NCI-H2081 treated with DMSO at 0.1 percent for 48 hours (cell line): ENCODE measurements at regions not wholly inside any gene's neighbourhood (a gene's known extent, or its start where the extent isn't known, plus 50 kb on each side); places are given as distances from the start of the nearest gene placed in this dataset.
A peak's percentile ranks its signal among the peaks of the same experiment; 100 is the strongest.

Experiments used
- DNase-seq: peaks from one replicate; lab custom pipeline; 2025; lab: John Stamatoyannopoulos, UW

DNA sequence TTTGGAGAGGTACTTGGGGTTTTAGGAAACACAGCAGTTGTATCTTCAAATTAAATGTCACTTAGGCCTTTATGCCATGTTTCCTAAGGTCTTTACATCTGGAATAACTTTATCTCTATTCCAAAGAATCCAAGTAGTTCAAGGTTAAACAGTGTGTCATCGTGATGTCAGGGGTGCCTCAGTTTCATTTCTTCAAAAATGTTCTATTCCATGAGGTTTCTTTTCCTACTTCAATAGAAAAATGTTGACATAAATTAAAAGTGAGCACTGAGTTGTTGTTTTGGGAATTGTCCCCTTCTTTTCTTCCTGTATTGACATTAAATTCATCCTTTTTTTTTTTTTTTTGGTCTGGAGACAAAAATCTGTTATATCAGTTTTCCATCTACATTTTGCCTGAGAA lies 160.6 kb upstream of the C21orf91 start:
- DNase-seq, result no peak

DNA sequence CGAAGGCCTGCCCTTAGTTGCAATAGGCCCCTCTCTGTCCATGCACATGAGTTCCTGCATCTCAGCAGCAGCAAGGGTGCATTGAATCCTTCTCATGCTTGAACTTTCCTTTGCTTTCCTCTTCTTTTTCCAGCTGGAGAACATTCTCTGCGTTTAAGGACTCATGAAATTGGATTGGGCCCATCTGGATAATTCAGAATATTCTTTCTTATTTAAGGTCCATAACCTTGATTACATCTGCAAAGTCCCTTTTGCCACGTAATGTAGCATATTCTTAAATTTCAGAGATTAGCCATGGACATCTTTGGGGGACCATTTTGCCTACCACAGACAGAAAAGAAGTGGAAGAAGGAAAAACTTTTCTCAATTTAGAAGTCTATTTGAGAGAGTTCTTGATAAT lies 159.7 kb upstream of the C21orf91 start:
- DNase-seq, result no peak

DNA sequence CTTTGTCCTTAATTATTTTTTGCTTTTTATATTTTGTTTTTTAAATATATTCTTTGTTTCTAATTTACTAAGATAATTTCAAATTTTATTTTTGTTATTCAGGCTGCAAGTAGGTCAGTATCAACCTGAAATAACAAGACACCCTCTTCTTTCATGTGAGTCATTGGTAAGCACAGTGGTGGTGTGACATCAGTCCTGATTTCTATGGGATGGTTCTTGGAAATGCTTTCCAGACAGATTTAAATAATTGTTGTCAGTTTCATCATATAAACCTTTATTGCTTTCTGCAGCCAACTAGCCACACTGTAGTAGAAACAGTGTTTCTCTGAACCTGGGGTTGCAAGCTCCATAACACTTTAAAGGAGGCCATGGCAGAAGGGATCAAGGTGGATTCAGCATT lies 157.5 kb upstream of the C21orf91 start:
- no peak for DNase-seq

DNA sequence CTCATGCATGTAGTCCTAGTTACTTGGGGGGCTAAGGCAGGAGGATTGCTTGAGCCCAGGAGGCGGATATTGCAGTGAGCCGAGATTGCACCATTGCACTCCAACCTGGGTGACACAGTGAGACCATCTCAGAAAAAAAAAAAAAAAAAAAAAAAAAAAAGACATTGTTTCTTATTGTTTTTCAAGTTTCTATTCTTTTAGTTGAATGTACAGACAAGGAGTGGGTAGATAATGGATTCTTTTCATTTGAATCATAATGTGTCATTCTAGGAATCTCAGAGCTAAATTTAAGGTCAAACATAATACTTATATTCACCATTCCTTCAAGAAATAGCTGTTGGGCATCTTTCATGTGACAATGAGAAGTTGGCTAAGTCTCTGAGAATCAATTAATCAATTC lies 157.0 kb upstream of the C21orf91 start:
- no peak for DNase-seq

DNA sequence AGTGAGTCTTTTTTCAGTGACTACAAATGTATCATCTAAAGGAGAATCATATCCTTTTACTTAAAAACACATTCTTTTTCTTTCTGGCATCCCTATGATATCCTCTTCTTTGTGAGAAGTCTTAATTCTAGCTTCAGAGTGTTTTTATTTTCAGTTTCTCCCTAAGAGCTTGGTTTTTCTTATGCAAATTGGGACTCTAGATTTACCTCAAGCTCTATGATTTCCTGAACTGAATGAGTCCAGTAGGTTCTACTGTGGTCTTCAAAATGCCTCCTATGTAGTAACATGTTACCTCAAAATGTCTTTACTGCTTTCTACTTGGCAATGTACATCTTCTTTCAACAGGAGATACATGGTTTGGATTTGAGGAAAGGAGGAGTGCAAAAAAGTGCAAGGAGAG lies 148.2 kb upstream of the C21orf91 start:
- DNase-seq, result no peak

DNA sequence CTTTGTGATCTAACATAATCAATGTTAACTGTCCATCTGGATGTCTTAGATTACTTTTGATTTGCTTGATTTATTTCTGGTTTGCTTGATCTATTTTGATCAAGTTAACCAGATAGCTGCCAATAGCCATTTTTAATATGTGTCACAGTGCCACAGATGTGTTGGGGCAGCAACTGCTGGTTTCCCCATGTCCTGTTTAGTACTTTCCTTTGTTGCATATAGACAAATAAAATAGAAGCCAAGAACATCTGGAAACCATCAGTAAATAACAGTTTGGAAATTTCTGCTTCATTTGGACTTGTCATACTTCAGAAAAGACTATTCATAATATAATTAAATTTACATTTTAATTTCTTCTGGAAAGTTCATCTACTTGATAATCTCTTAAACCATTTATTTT lies 145.6 kb upstream of the C21orf91 start:
- no peak for DNase-seq

DNA sequence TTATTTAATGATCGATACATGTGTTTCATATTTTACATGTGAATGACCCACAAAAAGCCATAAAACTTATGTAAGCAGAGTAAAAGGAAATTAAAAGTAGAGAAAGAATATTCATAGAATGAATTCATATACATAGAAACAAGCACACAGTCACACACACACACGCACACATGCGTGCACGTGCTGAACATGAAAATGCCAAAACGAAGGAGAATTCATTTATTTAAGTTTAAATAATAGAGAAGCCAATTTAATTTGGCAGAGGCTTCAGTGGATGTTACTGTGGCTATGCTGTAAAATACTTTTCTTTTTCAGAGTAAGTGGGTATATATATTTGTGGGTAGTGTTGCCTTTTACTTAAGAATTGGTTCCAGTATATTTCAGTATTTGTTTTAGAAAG lies 145.0 kb upstream of the C21orf91 start:
- DNase-seq, result no peak

DNA sequence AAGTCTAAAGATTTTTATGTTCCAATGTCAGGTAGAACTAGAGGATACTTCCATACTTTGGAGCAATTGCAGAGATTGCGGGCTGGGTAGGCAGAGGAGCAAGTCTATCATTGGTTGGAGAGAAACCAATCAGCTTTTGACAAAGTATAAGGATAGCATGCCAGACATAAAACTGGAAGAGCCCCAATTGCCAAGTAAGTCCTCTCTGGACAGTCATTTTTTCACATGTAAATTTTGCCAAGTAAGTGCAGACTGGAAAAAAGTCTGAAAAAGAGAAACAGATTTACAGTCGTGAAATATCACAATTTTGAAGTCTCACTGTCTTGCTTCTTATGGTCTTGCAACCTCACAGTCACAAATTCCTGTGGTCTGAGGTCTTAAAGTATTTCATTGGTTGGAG lies 131.4 kb upstream of the C21orf91 start:
- no peak for DNase-seq

DNA sequence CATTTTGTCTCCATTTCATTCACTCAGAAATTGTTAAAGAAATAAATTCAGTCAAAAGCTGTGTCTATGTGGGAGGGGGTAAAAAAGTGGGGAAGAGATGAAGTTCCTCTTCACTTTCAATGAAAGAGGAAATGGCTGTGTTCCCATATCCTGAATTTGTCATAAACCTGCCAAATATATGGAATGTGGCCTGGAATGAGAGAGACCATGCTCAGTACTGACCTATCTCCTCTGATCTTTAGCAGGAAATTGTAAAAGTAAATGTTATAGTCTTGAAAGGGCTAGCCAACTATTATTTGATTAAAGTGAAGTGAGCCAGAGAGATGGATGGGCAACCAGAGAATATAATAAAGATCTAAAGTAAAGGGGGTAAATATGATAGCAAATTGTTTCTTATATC lies 130.3 kb upstream of the C21orf91 start:
- DNase-seq, result no peak

DNA sequence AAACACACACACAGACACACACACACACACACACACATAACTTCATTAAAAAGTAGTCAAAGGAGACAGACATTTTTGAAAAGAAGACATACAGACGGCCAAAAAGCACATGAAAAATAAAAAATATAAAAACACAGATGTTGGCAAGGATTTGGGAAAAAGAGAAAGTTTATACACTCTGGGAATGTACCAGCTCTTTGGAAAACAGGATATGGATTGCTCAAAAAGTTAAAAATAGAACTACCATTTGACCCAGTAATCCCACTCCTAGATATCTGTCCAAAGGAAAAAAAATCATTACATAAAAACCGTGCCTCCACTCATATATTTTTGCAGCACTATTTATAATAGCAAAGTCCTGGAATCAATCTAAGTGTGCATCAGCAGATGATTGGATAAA lies 128.4 kb upstream of the C21orf91 start:
- DNase-seq, result no peak

DNA sequence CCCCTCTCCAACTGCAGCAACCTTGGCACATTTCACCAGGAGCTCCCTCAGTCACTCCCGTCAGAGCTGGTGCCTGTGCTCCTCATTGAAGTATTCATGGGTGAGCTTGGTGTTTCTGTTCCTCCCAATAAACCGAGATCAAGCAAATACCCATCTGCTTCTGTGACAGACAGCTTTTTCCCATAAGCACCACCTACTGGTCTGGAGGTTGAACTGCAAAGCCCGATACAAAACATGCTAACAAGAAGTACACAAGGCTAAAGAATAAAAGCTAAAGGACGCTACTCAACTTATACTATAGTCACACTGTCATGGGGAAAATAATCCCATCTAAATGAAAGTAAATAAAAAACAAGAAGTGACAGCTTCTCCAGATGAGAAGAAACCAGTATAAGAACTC lies 111.9 kb upstream of the C21orf91 start:
- no peak for DNase-seq

DNA sequence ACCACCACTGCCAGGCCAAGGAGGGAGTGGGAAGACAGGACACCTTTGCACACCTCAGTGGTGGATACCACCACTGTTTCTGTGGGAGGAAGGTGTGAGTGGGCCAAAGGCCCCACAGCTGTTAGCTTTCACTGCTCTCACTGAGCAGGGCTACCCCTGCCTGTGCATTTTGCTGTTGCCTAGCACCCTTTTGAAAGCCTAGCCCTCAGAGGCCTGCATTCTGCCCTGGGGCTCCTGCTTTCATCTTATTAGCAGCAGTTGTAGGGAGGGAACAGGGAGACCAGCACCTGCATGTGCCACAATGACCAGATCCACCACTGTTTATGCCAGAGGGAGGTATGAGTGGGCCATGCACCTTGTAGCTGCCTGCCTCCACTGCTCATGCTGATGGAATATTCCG lies 110.9 kb upstream of the C21orf91 start:
- DNase-seq, result no peak

DNA sequence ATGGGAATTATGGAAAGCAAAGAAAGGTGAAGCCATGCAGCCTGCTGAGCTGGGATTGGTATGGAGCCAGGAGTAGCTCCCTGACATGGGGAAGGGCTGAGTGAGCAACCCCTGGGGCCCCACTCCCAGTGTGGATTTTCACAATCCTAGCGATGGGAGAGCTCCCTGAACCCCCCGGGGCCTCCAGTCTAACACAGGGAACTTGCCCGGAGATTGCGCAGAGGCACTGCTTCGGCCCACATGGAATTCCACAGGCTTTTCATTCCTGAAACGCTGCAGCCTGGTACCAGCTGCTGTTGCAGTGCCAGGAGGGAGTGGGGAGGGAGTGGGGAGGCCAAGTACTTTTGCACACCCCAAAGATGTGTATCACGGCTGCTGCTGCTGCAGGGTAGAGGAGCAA lies 110.4 kb upstream of the C21orf91 start:
- no peak for DNase-seq

DNA sequence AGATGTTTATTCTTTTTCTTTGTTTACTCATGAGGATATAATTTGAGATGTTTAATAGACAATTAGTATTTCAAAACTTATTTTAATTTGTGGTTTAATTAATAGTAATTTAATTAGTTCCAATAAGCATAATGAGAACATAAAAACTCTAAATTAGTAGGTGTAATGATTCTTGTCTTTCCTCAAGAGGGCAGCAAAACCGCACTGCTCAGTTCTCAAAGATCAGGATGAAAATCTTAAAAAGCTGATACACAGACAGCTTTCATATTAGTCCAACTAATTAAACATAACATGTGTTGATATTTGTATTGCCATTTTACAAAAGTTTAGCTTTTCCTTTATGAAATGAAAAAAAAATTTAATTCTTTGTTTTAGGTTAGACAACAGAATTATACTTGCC lies 106.7 kb upstream of the C21orf91 start:
- DNase-seq, result peak; percentile 1

DNA sequence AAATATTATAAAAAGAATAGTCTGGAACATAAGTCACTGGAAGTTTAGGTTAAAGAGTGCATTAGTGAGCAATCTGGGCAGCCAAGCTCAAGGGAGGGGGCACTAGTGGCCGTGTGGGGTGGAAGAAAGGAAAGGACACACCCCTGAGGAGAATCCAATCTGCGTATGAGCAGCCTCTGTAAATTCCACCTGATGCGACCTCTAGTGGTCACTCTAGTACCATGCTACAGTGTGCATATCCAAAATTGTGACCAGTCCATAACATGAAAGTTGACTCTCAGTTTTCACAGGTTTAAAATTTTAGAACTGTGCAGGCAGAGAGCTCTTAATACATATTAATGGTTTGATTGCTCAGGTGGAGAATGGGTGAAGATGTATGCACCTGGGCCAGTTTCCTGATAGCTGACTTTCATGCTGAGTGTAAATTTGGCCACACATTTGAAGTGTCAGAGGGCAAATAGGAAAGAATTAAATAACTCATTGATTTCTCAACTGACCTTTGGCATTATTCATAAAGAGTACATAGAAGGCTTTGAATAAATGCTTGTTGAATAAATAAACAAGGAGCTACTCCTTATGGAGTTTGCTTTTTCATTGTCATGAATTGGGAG lies 105.9 kb upstream of the C21orf91 start:
- no peak for DNase-seq

DNA sequence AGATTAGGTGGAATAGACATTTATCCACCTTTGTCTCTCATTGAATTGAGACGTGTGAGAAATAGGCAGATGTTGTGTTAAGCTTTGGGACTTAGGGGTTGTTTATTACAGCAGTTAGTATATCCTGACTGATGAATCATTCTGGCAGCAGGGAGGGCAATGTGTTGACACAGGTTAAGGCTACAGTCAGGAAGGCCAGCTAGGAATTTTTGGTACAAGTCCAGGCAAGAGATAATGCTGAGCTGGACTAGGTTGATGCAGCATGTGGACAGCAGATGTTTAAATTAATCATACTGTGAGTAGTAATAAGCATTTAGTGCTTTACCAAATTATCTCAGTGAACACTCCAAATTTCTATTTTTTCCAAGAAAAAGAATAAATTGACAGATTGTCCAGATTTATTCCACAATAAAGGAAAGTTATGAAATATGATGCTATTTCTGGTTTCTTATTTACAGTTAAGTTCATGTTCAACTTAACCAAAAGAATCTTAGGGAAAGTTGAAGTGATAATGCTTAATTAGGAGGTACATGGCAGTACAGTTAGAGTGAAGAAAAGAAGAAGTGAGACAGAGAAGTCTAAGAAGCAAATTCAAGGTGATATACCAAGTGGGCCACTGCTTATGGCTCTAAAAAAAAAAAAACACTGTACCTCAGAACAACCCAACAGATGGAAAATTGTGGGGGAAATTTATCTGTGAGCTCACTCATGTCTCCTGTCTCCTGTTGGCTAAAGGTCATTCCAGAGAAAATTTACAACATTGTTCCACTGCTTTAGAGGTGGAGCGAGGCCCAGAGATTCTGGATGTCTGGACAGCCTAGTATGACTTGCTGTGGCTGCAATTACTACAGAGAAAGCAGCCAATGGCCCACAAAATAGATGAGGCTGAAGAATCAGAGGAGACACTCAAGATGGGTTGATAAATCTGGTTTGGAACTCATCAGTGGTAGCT lies 102.7 kb upstream of the C21orf91 start:
- no peak for DNase-seq

DNA sequence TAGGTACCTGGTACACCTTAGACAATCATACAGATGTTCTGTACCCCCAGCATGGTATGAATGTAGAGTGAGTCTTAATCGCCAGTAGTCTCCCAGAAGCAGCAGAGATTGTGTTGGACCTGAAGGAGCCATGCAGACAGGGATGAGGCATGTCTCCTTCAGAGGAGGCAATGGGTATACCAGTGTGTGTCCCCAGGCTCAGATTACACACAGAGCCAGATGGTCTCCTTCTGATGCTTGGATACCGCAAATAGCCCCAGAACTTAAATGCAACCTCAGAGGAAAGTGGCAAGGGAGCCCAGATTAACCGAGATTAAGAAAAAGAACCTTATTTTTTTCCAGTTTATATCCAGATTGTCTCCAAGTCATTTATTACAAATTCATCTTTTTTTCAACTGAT lies 96.8 kb upstream of the C21orf91 start:
- no peak for DNase-seq

DNA sequence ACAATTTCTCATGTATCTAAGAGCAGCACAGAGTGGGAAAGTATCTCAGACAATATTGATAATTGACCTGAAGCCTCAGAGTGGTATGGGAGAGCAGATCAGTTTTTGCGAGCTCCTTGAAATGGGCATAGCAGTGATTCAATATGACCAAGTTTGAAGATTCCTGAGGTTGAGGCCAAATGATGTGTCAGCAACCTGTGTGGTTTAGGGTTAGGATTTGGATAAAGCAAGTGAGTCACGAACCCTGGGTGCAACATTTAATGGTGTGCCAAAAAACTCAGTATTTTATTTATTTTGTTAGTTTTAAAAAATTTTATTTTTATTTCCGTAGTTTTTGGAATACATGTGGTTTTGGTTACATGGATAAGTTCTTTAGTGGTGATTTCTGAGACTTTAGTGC lies 92.5 kb upstream of the C21orf91 start:
- no peak for DNase-seq

DNA sequence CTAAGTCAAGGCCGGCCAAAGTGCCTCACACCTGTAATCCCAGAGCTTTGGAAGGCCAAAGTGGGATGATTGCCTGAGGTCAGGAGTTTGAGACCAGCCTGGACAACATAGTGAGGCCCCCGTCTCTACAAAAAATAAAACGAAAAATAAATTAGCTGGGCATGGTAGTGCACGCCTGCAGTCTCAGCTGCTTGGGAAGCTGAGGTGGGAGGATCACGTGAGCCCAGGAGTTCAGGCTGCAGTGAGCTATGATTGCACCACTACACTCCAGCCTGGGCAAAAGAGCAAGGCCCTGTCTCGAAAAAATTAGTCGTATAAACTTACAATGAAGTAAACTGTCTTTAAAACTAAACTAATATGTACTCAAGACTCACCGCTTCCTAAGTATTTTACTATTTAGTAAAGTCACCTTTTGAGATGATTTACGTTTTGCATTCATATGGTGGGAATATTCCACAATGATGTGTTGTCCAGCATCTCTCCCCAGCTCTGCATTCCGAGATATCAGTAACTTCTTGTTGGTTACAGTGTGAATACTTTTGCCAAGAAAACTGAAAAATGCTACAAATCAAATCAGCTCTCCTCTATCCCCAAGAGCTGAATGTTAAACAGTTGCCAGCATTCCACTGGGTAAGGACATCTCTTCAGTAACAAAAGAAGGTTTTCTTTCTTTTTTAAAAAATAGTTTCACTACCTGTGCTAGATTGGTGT lies 84.9 kb upstream of the C21orf91 start:
- DNase-seq, result no peak

DNA sequence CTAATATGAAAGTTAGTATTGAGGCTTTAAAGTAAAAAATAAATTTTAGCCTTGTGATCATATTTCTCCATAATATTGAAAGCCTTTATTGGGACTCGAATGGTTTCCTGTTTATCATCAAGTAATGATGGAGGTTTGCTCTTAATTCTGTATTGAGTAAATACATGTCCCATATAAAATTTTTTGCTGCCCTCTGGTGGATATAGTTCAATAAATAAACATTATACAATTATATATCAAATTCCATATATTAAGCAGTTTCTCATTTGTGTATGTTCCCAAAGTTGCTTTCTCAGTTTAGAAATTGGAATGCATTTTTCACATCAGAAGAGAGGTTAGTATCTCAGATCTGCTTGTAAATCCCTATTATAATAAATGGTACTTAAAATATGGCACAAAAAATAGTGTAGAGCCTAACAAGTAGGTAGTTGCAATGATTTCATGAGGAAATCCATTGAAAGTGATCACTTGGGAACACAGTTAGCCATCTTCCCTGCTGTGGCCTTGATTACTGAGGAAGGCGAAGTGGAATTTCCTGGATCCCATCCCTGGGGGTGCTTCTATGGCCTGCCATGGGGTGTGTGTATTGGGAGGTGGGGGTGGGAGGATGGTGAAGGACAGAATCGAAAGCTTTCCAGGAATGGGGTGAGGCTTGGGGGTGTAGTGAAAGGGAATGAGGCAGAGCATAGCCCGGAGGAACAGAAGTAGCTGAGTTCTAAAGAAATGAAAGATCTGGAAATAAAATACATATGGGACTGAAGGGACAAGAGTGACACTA lies 84.1 kb upstream of the C21orf91 start:
- no peak for DNase-seq

DNA sequence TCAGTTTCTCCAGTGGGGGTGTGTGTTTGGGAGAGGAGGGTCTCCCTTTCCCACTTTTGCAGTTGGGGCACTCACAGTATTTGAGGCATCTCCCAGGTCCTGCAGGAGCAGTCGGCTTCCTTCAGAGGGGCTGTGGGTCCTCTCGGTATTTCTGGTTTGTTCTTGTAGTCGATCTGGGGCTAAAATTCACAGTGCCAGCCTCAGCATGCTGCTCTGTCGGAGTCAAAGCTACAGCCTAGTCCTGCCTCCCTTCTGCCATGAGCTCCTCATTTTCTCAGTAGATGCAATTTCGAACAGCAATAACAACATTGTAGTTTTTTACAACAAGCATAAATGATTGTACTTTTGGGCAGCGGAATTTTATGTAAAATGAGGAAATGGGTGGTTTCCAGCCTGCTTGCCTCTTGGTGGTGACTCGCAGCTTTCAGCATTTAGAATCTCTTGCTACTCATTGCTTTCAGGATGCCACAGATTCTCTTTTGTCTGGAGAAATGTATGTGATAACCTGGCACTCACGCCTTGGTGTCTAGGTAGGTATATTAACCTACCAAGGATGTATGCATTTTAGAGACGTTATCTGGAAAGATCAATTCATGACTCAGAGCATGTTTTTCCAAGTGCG lies 82.4 kb upstream of the C21orf91 start:
- no peak for DNase-seq

DNA sequence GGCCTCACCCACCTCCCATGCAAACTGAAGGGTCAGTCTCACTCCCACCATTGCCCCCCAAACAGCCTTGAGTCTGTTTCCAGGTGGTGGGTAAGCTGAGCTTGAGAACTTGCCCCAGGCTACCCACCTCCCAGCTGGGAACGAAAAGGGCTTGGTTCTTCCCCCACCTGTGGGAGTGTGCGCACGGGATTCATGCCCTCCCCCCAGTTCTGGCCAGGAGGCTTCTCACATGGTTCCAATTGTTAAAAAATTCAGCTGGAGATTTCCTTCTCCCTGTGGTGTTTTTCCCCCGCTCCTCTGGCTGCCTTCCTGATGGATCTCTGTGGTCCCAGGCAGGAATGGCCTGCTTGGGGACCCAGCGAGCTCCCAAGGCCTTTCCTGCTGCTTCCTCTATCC lies 81.8 kb upstream of the C21orf91 start:
- DNase-seq, result no peak
